GM21619 (cell line): ENCODE measurements at regions not wholly inside any gene's neighbourhood (a gene's known extent, or its start where the extent isn't known, plus 50 kb on each side); places are given as distances from the start of the nearest gene placed in this dataset.
"Not testable (repeated sequence)": the region's sequence is repeated elsewhere in the genome, so short reads cannot be mapped to it uniquely, and the experiment has no call there.

Experiments
- ATAC-seq: cut with Tn5 transposase; IDR thresholded peaks from one replicate; pipeline ENCODE4 v1.9.1; 2021; ENCODE audit not compliant: unreplicated experiment

DNA sequence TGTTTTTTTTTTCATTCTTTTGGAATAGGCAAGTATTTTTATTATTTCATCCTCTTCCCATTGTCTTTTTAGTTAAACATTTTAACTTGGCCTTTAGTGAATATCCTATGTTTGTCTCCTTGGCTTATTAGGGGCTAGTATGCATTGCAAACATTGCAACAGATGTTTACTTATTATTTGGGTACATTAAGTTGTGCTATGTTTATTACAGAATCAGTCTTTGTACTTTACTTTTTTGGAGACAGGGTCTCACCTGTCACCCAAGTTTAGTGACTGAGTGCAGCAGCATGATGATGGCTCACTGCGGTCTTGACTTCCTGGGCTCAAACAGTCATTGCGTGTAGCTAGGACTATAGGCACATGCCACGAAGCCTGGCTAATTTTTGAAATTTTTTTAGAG is 51.1 kb upstream of the NUDT6 start:
- no peak for ATAC-seq

DNA sequence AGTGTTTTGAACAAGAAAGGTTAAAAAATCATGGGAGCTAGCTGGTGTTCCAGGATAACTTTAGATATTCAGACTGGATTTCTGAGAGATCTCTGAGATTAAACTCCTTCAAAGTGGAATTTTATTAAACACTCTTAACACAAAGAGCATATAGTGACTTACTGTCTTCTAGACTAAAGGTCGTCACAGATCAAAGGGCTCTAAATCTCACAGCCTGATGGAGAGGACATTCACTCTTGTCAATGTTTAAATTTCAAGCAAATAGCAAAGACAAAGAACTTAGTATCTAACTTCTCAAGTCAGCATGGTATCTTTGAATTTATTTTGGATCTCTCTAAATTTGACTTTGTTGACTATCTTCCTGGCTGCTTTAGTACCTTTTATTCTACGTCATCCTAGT is 53.7 kb upstream of the NUDT6 start:
- ATAC-seq: no peak

DNA sequence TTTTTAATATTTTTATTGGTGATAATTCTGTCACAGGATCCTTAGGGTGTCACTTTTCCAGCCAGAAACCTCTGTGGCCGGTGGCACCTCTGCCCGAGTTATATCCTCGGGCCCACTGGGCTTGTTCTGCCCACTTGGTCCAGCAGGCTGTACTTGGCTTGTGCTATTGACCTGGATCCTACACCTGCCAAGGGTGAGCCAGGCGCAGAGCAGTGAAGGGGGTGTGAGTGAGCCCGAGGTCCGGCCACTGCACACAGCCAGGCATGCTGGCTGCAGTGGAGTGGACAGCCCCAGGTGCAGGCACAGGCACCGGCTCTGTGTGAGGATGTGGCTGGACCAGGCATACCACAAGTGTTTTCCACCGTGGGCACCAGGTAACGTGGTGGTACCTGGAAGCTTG is 54.7 kb upstream of the NUDT6 start:
- ATAC-seq: no peak

- ATAC-seq: no peak
Observed at GRCh38 chr4:122978109-122978508, 55.7 kb upstream of the NUDT6 start.

GRCh38 chr4:122978789-122979188 is 56.4 kb upstream of the NUDT6 start:
- ATAC-seq: no peak

DNA sequence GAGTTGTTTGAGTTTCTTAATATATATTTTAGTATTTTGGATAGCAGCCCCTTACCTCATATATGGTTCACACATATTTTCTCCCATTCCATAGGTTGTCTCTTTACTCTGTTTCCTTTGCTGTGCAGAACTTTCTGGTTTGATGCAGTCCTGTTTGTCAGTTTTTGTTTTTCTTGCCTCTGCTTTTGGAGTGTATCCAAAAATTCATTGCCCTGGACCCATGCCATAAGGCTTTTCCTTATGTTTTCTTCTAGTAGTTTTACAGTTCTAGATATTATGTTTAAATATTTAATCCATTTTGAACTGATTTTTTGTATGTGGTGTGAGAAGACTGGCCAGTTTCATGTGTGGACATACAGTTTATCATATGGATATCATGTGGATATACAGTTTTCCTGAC is 58.5 kb upstream of the NUDT6 start:
- no peak for ATAC-seq

GRCh38 chr4:122988696-122989095 is 66.3 kb upstream of the NUDT6 start:
- ATAC-seq: no peak

DNA sequence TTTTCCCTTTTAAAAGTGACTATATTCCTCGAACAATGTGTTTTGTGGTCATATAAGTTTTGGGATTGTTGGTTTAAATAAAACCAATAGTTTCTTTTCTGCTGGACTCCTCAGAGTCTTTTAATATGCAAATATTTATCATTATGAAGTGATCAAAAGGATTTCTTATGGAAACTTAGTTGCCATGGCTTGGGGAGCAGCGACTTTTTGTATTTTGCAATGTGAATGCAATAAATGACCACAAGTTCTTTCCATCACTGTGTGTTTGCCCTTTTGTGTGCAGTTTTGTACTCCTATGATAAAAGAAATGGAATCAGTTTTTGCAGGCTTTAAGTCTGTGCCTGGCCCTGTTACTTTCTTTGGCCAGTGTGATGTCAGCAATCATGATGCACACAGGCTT is 68.5 kb upstream of the NUDT6 start:
- no peak for ATAC-seq

DNA sequence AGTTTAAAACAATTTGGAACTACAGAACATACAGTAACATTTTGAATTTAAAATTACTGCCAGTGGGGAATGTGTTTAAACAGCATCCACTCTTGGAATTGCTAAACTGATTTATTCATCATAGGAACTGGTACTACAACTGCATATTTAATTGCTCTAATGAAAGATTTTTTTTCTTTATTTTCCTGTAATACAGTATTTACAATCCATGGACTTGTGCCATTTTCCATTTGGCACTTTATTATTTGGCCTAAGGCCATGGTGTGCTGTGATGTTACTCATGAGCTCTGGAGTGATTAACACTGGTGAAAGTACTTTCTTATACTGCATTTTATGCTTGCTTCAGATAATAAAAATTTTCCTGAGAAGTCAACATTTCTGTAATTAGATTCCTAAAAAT is 69.7 kb upstream of the NUDT6 start:
- ATAC-seq: no peak

GRCh38 chr4:122992641-122993040 is 70.2 kb upstream of the NUDT6 start:
- no peak for ATAC-seq

GRCh38 chr4:122996350-122996749 is 74.0 kb upstream of the NUDT6 start:
- no peak for ATAC-seq

DNA sequence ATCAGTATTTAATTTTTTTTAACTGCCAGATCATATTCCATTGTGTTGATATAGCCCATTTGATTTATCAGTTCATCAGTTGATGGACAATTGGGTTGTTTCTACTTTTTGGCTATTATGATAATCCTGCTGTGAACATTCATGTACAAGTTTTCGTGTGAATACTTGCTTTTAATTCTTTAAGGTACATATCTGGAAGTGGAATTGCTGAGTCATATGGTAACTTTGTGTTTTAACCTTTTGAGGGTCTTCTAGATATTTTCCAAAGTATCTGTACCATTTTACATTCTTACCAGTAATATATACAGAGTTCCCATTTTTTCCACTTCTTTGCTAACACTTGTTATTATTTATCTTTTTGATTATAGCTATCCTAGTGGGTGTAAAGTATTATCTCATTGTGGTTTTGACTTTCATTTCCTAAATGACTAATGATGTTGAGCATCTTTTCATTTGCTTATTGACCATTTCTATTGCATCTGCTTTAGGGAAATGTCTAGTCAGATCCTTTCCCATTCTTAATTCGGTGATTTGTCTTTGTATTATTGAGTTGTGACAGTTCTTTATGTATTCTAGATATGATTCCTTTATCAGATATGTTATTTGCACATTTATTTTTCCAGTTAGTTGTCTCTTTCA is 75.2 kb upstream of the NUDT6 start:
- peak; percentile 69 for ATAC-seq

GRCh38 chr4:123004079-123004478 is 81.7 kb upstream of the NUDT6 start:
- ATAC-seq: not testable (repeated sequence)

DNA sequence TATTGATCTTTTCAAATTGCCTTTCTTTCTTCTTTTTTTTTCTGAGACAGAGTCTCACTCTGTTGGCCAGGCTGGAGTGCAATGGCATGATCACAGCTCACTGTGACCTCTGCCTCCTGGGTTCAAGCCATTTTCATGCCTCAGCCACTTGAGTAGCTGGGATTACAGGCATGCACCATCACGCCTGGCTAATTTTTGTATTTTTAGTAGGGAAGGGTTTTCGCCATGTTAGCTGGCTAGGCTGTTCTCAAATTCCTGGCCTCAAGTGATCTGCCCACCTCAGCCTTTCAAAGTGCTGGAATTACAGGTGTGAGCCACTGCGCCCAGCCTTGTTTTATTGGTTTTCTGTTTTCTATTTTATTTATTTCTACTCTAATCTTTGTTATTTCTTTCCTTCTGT is 82.7 kb upstream of the NUDT6 start:
- ATAC-seq: not testable (repeated sequence)

GRCh38 chr4:123007679-123008078 is 85.3 kb upstream of the NUDT6 start:
- ATAC-seq: no peak

DNA sequence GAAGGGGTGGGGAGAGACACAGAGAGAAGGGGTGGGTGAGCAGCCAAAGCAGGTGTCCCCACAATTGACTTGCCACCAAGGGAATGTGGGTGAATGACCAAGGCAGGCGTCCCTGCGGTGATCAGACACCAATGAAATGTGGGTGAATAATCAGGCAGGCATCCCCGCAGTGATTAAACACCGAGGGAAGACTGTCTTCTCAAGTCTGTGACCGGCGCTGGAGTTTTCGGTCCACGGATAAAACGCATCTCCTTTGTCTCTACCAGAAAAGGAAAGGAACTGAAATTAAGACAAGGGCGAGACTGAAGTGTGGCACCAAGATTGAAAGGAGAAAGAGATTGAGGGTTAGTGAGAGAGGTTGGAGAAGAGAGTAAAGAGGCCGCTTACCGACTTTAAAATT is 90.0 kb upstream of the NUDT6 start:
- not testable (repeated sequence) for ATAC-seq

DNA sequence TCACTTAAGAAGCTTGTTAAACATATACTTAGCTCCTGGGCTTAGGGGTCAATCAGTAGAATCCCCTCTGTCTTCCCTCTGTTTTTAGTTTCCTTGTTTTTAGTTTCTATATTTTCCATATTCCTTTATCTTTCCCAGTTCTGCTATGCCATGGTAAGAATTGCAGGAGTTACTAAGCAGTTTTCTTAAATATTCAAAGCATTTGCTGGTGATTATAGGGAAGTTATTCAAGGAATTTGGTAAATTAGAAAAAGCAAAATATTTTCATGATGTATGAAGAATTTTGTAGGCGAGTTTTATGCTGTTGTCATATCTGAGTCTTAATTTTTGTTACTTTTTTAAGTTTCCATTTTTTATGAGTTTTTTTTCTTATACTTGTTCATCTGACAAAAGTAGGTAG is 91.6 kb upstream of the NUDT6 start:
- ATAC-seq: no peak

GRCh38 chr4:123017078-123017477 is 94.7 kb upstream of the NUDT6 start:
- no peak for ATAC-seq

- ATAC-seq: no peak
Observed at GRCh38 chr4:123017636-123018395, 95.4 kb upstream of the NUDT6 start.

- no peak for ATAC-seq
Observed at GRCh38 chr4:123018396-123018775, 96.0 kb upstream of the NUDT6 start.

GRCh38 chr4:123020285-123020684 is 97.9 kb upstream of the NUDT6 start:
- ATAC-seq: no peak

GRCh38 chr4:123023647-123024046 is 101.2 kb upstream of the NUDT6 start:
- ATAC-seq: no peak

- no peak for ATAC-seq
Observed at GRCh38 chr4:123024710-123025109, 102.3 kb upstream of the NUDT6 start.
